NCI-H2227 (cell line): ENCODE measurements at regions not wholly inside any gene's neighbourhood (a gene's known extent, or its start where the extent isn't known, plus 50 kb on each side); places are given as distances from the start of the nearest gene placed in this dataset.

Source experiments
- DNase-seq: peaks from one replicate; lab custom pipeline; 2025; ENCODE audit not compliant: unreplicated experiment; lab: John Stamatoyannopoulos, UW

DNA sequence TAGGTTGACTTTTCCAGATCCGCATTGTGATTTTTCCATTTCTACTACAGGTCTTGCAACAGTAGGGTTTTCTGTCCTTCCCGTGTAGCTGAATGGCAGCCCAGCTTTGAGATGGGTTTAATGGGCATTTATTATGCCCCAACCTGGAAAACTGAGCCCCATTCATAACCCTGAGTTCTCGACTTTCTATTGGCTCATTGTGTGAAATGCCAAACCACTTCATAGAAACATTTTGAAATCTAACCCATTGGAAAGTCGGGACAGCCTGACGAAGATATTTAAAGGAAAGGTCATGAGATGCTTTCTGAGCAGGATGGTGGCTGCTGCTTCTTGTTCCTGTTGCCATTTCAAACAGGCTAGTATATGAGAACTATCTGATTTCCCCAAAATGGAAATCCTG, 203.5 kb downstream of the ZFP36L2 start:
- DNase-seq = no peak

DNA sequence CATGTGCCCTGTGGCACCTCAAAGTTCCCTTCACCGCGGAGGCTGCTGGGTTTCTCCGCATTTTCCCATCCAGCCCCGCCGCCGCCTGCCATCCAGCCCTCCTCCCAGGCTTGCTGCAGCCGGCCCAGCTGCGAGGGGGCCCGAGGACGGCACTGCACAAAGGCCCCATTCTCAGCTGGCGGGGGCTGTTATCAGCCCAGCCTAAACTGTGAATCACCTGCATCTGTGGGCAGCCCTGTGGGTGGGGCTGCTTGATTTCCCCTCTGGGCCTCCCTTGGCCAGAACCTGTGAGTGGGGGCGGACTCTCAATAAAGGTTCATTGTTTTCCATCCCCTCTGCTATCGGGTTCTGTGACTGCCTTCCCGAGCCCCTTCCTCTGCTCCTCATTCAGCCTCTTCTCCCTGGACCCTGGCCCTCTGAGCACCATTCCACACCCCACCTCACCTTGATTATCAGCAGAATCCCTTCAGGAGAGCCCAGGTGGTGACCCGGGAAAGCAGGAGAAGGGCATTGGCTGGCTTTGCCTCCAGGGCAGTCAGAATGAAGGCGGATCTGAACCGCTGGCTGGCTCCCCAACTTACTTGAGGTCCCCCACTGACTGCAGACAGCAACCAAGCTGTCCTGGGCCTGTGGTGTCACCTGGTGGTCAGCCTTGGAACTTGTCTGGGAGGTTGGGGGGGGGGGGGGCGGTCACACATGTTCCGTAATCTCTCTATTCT, 204.5 kb downstream of the ZFP36L2 start:
- DNase-seq = no peak

DNA sequence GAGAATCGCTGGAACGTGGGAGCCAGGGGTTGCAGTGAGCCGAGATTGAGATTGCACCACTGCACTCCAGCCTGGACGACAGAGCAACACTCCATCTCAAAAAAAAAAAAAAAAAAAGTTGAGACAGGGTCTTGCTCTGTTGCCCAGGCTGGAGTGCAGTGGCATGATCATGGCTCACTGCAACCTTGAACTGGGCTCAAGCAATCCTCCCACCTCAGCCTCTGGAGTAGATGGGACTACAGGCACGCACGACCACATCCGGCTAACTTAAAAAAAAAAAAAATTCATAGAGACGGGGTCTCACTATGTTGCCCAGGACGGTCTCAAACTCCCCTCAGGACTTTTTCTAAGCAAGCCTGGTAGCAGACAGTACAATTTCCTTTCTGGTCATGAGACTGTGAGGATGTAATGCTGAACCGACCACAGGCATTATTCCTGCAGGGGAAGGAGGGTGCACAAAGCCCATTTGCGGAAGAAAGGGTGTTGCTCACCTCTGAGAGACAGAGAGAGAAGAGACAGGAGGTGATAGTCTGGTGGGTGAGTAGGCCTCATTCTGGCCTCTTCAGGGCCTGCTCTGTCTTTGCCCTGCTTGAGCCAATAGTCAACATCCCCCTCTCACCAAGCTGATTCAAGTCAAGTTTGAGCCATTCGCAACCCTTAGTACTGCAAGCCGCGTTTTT, 205.3 kb downstream of the ZFP36L2 start:
- DNase-seq = no peak

DNA sequence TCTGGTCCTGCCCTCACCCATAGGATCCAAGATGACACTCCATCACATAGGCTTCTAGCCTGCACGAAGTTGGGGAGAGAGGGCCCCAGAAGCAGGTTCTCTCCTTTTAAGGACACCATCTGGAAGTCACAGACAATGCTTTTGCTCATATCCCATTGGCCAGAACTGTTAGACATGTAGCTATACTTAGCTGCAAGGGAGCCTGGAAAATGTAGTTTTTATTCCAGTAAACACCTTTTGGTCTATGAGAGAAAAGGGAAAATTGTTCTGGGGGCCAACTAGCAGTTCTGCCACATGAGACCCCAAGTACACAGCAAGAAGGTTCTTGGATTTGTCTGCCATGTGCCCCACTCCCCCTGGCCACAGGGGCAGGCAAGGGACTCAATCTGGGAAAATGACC, 206.1 kb downstream of the ZFP36L2 start:
- DNase-seq = no peak

DNA sequence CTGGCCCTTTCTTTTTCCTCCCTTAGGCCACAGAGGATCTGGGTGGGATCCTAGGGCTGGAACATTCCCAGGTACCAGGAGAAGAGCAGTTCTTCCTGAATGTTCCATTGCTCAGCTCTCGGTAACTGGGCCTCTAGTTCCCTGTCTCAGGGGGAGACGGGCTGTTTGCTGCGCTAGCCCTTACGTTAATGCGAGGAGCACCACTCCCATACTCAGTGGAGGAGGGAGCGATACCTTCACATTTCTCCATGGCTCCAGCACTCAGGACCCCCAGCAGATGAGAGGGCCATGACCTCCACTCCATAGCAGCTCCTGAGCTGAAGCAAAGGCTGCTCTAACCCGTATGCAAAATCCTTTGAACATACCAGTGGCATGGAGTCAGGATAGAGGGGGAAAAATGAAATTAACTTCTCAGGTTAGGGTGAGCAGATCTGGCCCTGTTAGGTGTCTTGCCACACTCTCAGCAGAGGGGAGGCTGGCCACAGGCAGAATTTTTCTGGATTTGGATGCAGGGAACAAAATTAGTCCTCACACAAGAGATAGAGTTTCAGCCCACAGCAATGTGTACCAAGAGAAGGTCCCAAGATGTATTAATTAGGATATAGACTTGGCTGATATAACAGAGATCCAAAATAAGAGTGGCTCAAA, 206.7 kb downstream of the ZFP36L2 start:
- no peak for DNase-seq

DNA sequence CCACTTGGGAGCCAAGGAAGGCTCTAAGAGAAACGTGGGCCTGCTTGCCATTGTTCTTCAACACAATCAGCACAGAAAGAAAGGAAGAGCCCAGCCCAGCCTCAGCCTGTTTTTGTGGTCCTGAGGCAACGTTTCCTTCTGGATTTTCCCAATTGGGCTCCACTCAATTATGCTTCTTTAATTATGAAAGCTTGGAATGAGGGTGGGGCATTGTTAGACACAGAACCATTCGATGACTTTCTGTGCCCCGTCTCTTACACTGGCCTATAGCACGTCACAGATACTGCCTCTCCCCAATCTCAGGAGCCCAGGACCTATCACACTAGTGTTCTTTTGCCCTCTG, 207.4 kb downstream of the ZFP36L2 start:
- no peak for DNase-seq

DNA sequence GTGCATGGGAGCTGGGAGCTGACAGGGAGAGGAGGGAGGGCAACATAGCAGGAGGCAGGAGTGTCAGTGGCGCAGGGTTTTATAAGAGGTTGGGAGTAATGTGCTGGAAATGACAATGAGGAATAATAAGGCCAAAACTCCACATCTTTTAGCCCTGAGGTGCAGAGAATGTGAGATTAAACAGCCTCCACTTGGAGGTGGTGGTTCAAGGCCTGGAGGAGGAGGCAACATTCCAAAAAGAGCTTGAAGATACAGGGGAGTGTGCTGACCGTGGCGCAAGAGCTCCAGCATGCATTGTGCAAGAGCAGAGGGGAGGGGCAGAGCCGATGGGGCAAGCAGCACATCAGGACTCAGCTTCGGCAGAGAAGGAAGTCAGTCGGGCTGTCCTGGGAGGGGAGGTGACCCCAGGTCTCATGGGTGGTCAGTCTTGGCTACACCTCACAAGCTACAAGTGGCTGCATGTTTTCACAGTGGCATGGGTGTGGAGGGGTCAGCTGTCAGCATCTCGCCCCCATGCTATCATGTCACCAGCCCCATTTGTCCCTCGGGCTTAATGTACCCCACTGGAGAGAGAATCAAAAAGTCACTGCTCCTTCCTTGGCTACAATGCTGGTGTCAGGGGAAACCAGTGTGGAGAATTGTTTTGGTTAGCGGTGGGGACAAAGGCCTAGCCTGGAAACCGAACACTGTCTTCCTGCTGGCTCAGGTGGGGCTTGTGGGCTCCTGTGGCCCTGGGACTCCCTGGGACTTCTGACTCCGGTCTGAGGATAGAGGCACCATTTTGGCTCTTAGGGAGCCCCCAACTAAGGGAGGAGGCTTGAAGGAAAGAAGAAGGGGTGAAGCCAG, 208.0 kb downstream of the ZFP36L2 start:
- no peak for DNase-seq

DNA sequence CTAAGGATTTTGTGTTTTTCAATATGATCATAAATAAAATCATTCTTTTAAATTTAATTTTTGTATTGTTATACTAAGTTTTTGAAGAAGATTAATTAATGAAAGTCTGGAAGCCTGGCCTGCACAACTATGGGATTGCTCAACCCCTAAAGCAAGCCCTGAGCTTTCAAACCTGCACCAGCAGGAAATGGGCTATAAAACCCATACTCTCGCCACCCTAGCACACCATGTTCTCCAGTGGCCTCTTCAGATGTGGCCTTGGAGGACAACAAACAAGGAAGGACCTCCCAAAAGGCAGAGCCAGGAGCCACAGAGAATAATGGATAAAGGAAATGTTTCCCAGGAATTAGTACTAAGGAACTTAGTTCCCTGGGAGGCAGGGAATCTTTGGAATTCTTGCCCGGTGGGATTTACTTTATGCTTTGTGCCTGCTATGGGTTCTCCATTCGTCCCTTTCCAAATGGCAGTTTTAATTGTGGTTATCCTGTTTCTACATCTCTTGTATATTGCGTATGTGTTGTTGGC, 212.5 kb downstream of the ZFP36L2 start:
- DNase-seq = no peak

DNA sequence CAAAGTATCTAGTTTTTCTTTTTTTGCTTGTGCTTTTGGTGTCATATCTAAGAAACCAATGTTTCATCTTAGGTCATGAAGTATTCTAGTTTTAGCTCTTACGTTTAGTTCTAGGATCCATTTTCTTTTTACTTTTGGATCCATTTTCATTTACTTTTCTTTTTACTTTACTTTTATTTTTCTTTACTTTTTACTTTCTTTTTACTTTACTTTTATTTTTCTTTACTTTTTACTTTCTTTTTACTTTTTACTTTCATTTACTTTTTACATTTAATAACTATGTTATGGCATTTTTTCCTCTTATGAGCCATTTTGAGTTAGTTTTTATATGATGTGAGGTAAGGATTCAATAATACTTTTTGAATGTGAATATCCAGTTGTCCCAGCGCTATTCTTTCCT, 213.4 kb downstream of the ZFP36L2 start:
- no peak for DNase-seq

DNA sequence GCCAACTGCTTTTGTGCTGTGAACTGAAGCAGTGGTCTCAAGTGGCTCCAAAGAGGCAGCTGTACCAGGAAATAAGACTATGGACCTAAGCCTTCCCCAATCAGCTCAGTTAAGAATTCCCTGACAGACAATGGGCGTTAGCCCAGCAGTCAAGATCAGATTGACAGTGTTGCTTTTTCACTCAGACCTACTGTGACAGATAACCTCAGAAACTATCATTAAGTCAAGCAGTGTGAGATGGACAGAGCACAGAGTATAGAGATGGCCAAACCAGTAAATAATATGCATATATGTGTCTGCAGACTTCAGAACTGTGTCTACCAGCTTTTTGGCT, 215.3 kb downstream of the ZFP36L2 start:
- no peak for DNase-seq

DNA sequence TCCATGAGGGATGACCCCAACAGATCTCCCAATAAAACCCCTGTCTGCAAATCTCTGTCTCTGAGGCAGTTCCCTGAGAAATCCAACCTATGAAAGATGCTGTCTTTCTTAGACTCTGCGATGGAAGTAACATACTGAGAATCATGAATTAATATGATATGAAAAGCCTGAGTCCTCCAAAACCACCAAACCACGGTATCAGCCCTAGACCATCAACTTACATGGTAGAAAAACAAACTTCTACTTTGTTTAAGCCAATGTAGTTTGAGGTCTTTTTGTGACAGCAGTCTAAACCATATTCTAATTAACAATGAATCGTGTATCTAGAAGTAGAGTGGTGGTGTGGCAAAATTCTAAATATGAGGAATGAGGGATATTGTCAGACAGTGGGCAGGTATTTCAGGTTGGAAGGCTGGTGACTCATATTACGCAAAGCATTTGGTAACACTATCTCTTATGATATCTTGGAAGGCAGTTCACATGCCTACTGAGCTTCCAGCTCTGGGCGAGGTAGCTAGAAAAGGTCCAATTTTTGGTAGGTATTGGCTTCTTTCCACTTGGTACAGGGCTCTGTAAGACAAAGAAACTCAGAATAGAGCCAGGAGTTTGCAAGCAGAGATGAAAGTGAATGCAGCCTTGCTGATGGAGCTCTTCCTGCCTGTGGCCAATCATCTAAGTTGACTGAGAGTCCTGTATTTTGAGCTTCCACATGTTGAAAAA, 215.8 kb downstream of the ZFP36L2 start:
- DNase-seq = no peak

DNA sequence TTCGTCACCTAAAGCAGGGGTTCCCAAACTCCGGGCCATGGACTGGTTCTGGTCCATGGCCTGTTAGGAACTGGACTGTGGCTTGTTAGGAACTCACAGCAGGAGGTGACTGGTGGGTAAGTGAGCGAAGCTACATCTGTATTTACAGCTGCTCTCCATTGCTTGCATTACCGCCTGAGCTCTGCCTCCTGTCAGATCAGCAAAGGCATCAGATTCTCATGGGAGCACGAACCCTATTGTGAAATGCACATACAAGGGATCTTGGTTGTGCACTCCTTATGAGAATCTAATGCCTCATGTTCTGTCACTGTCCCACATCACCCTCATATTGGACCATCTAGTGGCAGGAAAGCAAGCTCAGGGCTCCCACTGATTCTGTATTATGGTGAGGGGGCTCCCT, 217.0 kb downstream of the ZFP36L2 start:
- DNase-seq = no peak

DNA sequence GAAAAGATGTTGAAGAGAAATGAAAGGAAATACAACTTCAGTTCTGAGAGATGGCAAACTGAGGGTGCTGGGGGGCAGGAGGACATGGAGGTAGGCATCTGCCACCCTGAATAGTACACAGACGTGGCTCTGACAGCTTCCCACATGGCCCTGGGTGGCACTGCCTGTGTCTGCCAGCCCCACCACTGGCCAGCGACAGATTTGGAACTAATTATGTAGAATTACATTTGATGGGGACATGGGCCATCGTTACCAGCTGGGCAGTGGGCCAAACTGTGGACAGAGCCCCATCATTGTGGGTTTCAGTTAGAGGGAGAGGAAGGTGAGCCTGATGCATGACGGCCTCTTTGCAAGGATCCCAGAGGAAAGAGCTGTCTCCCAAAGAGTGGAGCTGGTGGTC, 216.0 kb upstream of the HAAO start:
- DNase-seq = no peak

DNA sequence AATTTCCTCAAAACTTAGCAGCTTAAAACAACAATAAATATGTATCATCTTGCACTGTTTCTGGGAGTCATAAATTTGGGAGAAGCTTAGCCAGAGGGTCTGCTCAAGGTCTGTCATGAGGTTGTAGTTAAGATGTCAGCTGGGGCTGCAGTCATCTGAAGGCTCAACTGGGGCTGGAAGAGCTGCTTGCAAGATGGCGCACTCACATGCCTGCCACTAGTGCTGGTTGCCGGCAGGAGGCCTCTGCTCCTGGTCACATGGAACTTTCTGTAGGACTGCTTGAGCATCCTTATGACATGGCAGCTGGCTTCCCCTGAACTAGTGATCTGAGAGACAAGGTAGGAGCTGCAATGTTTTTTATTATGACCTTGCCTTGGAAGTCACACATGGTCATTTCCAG, 215.5 kb upstream of the HAAO start:
- no peak for DNase-seq

DNA sequence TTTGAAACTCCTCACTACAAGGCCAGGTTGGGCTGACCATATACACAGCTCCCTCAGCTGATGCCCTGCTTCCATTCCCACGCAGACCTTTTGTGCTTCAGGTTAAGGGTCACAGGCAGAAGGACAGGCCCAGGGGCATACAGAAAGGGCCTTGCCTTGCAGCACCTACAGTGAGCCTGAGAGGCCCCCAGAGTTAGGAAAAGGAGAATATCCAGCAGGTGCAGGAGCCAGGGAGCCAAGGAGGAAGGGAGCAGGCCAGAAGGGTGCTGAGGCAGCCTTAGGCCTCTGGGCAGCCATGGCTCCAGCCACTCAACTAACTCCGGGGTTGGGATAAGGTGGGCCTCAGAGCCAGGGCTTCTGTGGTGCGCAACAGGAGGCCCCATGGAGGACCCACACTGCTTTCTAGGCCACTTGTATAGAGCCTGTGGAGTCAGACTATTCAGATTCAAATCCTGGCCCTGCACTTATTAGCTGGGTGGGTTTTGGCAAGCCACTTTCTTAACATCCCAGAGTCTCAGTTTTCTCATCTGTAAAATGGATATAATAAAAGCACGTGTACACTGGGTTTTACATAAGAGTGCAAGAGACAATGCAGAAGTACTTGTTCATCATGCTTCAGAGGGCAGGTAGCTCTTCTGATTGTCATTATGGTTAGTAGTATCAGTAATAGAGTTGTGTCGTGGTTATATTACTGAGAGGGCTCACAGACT, 214.6 kb upstream of the HAAO start:
- no peak for DNase-seq

DNA sequence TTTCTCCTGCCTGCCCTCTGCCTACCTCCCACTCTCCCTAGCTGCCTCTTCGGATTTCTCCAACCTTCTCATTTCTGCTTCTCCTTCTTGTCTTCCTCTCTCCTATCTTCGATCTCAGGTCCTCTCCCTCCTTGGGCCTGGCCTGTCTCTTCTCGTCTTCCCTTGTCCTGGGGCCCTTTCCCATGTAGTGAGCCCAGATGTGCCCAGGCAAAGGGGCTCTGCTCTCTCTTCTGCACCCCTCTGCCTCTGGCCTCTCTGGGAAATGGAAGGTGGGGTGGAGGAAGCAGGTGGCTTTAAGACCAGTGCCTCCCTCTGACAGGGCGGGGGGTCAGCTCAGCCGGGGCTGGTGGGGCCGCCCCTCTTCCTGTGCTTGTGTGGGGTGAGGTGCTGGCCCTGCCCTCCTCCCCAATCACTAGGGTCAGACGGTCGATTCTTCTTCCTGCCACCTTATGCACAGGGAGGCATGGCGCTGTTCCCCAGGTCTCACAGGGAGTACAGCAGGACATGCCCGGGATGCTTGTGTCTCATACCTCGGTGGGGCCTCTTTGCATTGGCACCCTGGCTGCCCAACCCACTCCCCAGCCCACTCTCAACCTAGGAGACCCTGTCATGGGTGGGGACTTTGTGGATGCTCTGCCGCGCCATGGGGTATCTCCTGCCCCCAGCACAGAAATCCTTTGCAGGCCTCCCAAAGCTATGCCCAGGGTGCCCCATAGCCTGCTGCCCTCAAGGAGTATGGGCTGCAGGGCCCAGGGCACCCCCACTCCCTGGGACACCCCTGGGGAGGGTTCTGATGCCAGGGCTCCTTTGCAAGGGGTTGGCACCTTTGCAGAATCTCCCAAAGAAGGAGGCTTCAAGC, 213.8 kb upstream of the HAAO start:
- no peak for DNase-seq

DNA sequence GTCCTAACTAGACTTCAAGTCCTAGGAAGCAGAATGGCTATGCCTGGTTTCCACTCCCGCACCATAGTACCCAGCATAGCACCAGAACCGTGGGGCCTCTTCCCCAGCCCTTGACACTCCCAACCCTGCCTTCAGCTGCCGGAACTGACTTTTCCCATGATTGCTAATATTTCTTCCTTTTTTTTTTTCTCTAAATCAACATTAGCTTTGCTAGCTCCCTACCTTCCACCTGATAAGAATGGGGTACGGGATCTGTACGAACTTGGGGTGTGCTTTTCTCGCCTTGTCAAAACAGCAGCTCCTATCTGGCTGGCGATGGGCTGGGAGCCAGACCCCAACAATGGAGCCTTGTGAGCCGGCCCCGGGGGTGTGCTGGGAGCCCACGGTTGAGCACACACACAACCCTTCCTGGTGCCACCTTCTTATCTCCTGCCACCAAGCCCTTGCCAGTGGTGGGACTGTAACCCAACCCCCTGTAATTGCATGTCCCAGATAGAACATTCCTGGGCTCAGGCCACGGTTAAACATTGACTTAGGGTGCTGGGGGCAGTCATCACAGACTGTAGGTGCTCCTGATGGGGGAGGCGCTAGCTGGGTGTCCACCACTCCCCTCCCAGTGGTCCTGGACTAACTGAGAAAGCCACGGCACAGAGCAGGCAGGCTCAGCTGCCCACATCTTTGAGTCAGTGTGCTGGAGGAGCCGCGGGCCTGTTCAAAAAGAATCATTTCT, 213.0 kb upstream of the HAAO start:
- DNase-seq = no peak

DNA sequence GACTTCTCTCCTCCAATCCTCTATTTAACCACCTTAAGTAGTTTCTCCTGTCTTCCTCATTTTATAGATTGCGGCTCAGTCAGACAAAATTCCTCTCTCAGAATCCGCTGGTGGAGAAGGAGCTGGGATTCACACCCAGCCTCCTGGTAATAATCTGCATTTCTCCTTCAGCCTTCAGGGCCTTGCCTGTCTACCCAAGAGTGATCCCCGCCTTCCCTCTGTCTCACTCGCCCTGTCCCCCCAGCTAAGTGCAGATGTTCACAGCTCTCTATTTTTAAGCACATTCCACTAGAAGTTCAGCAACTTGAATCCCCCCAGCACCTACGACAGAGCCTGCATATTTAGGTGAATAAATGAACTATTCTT, 212.5 kb upstream of the HAAO start:
- no peak for DNase-seq
